ENCODE measurements at regions not wholly inside any gene's neighbourhood (a gene's known extent, or its start where the extent isn't known, plus 50 kb on each side); places are given as distances from the start of the nearest gene placed in this dataset.

DNA sequence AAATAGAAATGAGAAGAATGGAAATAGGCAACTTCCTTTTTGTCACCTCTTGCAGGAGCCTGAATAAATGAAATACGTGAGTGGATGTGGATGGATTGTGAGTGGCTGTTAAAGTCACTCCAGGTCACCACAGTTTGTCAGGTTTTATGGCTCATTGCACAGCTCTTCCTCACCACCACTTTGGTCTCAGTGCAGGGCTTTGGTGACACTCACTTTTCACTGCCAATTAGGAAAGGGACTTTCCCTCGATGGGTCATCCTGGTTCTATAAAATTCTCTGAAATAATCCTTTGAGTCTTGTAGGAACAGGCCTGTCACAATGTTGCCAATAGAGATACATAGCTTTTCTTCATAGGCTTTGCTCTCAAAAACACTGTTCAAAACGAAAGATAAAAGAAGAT, 172.4 kb upstream of the C11orf87 start:
- Mint-ChIP-seq H3K9me3 (no peaks in the 10 kb centered on the region), H3K36me3 (ENCODE audit: low read depth) (no peaks in the 10 kb centered on the region), H3K4me1 (ENCODE audit: low read depth) (no peaks in the 10 kb centered on the region), H3K27ac (no peak overlapping the region), H3K27me3 (ENCODE audit: low read depth) (no peaks in the 10 kb centered on the region), H3K4me3 (no peak overlapping the region)
- DNase-seq (ENCODE audit: low spot score), result no peak

DNA sequence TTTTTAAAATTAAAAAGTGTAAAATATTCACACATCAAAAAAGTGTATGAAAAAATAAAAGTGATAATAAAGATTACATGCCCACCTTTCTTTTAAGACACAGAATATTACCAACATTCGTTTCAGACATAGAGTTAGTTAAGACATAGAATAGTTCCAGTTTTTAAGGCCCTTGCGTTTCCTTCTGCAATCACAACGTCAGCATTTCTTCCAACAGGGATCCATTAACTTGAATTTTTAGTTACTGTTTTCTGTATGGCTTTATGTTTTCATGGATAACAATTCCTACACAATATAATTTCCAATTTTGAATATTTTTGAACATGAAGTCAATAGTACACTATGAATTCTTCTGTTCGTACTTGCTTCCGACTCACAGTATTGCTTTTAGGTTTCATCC, 170.8 kb upstream of the C11orf87 start:
- Mint-ChIP-seq H3K36me3 (ENCODE audit: low read depth) (no peaks in the 10 kb centered on the region), H3K9me3 (no peaks in the 10 kb centered on the region)

DNA sequence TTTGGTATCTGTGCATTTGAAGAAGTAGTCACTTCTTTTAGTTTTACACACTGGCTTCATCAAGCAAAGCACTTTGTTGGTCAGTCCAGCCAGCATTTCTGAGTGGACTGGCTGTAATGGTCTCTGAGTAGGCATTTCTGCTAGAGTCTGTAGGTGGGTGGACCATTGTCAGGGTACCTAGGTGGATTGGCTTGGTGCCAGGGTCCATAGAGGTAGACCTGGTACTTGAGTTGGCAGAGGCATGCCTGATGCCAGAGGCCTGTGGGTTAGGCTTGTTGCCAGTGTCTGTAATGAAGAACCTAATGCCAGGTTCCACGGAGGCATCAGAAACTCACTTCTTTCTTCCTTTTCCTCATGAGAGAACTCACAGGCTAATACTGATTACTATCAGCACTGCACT, 157.9 kb upstream of the C11orf87 start:
- Mint-ChIP-seq H3K9me3 (peaks cover 19% of the 10 kb centered on the region), H3K4me3 (no peak overlapping the region), H3K4me1 (ENCODE audit: low read depth) (no peaks in the 10 kb centered on the region), H3K27ac (no peak overlapping the region), H3K27me3 (ENCODE audit: low read depth) (no peaks in the 10 kb centered on the region), H3K36me3 (ENCODE audit: low read depth) (no peaks in the 10 kb centered on the region)
- no peak for DNase-seq (ENCODE audit: low spot score)

More for the DNA sequence above, 170.8 kb upstream of the C11orf87 start:
- no peaks in the 10 kb centered on the region for H3K27me3 Mint-ChIP-seq (ENCODE audit: low read depth)
- no peaks in the 10 kb centered on the region for H3K4me1 Mint-ChIP-seq (ENCODE audit: low read depth)
- no peak overlapping the region for H3K4me3 Mint-ChIP-seq
- DNase-seq (ENCODE audit: low spot score), result no peak
- no peak overlapping the region for H3K27ac Mint-ChIP-seq

DNA sequence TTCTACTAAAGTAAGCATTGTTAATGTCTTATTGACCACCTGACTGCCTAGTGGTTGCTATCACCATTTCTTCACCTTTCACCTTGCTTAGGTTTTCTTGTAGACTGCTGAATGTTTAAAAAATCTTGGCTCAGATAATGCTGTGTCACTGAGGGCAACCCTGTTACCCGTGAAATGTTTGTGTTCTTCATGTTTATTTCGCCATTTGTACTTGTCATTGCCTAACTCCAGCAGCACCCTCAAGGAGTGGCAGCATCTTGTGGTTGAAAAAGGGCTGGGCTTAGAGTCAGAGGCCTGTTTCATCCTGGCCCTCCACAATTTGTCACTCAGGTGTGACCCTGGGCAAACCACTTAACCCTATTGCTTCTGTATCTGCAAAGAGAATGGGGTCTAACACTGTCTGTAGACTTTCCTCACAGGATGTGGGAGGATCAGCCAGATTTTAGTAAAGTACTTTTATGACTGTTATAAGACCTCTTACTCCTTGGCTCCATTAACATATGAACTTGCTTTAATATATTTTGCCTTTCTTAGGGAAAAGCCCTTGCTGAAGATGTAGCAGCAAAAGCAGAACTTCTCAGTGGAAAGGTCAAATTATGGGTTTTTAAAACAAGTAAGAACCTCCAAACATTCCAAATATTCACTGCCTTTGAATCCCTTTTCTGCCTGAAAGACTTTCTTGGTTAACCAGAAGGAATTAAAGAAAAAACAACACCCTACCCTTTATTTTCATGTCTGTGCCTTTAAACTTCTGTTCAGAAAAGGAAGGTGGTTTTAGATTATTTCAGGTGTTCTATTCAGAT, 154.5 kb upstream of the C11orf87 start:
- Mint-ChIP-seq H3K4me1 (ENCODE audit: low read depth) (no peaks in the 10 kb centered on the region), H3K27me3 (ENCODE audit: low read depth) (no peaks in the 10 kb centered on the region), H3K4me3 (no peak overlapping the region), H3K9me3 (peaks cover 19% of the 10 kb centered on the region), H3K36me3 (ENCODE audit: low read depth) (no peaks in the 10 kb centered on the region), H3K27ac (no peak overlapping the region)
- no peak for DNase-seq (ENCODE audit: low spot score)

DNA sequence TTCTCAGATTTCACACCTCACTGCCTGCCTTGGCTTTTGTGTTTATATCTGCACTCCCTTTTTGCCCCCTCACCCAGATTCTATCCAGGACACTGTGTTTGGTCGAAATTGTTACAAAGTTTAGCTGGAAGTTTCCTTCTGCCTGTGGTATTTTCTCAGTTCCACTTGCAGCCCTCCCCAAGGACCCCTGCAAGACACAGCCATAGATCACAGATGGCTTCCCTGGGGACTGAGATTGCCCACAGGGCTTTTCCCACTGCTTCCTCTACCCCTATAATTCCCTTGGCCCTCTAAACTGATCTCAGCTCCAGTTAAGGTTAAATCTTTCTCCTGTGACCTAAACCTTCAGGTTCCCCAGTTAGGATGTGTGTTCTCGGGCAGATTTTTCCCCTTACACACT, 146.1 kb upstream of the C11orf87 start:
- no peak for DNase-seq (ENCODE audit: low spot score)

DNA sequence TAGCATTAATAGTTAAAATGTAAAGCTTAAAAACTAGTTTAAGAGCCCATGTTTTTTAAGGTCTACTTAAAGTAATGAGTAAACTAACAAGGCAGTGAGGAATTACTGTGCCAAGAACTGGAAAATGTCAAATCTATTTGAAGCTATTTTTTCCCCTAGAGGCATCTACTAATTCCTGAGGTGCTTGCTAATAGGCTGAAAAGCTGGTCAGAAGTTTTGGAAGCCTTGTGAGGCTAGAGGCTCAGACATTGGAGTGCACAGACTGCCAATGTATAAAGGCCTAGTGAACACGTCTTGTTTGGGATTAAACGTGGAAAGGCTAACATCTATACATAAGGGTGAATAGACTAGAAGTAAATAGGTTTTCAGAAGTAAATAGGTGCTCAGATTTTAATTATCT, 136.5 kb upstream of the C11orf87 start:
- Mint-ChIP-seq H3K4me1 (ENCODE audit: low read depth) (no peaks in the 10 kb centered on the region), H3K27me3 (ENCODE audit: low read depth) (no peaks in the 10 kb centered on the region), H3K4me3 (no peak overlapping the region), H3K9me3 (peaks cover 5% of the 10 kb centered on the region), H3K36me3 (ENCODE audit: low read depth) (no peaks in the 10 kb centered on the region), H3K27ac (no peak overlapping the region)
- DNase-seq (ENCODE audit: low spot score), result no peak

More for the DNA sequence above, 146.1 kb upstream of the C11orf87 start:
- Mint-ChIP-seq H3K4me3 (no peak overlapping the region), H3K4me1 (ENCODE audit: low read depth) (peaks cover 3% of the 10 kb centered on the region), H3K9me3 (peaks cover 21% of the 10 kb centered on the region), H3K27ac (no peak overlapping the region), H3K36me3 (ENCODE audit: low read depth) (no peaks in the 10 kb centered on the region), H3K27me3 (ENCODE audit: low read depth) (no peaks in the 10 kb centered on the region)

DNA sequence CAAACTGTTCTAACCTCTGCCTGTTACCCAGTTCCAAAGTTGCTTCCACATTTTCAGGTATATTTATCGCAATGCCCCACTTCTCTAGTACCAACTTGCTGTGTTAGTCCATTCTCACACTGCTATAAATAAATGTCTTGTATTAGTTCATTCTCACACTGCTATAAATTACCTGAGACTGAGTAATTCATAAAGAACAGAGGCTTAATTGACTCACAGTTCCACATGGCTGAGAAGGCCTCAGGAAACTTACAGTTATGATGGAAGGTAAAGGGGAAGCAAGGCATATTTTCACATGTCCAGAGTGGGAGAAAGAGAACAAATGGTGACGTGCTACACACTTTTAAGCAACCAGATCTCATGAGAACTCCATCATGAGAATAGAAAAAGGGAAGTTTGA, 130.4 kb upstream of the C11orf87 start:
- Mint-ChIP-seq H3K27ac (no peak overlapping the region), H3K4me3 (no peak overlapping the region), H3K4me1 (ENCODE audit: low read depth) (no peaks in the 10 kb centered on the region), H3K9me3 (peaks cover 3% of the 10 kb centered on the region), H3K27me3 (ENCODE audit: low read depth) (no peaks in the 10 kb centered on the region), H3K36me3 (ENCODE audit: low read depth) (no peaks in the 10 kb centered on the region)
- no peak for DNase-seq (ENCODE audit: low spot score)

DNA sequence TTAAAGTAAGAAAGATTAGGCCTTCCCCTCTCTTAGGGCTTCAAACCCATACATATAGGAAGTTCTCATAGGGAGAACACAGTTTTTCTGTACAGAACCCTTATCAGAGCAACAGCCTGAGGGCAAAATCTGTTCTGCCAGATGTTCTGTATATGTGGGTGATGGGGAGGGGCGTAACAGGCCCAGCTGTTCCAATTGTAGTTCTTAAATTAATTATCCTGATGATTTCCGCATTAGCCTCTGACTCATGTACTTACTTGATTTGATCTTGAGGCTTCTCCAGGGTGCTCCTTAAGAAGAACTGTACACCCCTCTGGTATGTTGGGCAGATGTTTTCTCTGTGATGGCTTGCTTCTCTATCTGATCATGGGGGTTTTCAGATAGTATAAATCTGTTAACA, 123.1 kb upstream of the C11orf87 start:
- Mint-ChIP-seq H3K4me1 (ENCODE audit: low read depth) (no peaks in the 10 kb centered on the region), H3K27ac (no peak overlapping the region), H3K36me3 (ENCODE audit: low read depth) (no peaks in the 10 kb centered on the region), H3K4me3 (no peak overlapping the region), H3K9me3 (no peaks in the 10 kb centered on the region), H3K27me3 (ENCODE audit: low read depth) (no peaks in the 10 kb centered on the region)
- no peak for DNase-seq (ENCODE audit: low spot score)

DNA sequence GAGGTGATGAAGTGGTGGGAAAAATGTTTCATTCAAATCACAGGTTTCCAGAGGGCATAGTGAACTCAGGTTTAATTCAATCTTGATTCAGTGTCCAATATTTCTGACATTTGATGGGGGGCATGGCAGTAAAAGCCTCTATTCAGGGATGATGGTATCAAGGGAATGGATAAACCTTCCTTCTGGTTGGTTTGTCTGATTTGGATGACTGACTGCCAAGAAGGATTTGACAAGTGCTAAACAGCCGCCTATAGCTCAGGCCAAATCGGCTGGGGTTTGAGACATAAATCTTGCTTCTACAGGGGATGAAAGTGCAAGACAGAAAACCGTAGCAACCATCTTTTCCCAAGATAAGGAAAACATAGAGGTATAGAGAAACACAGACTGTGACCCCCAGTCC, 121.8 kb upstream of the C11orf87 start:
- Mint-ChIP-seq H3K27ac (no peak overlapping the region), H3K27me3 (ENCODE audit: low read depth) (no peaks in the 10 kb centered on the region), H3K36me3 (ENCODE audit: low read depth) (no peaks in the 10 kb centered on the region), H3K9me3 (no peaks in the 10 kb centered on the region), H3K4me3 (no peak overlapping the region), H3K4me1 (ENCODE audit: low read depth) (no peaks in the 10 kb centered on the region)
- DNase-seq (ENCODE audit: low spot score), result no peak

DNA sequence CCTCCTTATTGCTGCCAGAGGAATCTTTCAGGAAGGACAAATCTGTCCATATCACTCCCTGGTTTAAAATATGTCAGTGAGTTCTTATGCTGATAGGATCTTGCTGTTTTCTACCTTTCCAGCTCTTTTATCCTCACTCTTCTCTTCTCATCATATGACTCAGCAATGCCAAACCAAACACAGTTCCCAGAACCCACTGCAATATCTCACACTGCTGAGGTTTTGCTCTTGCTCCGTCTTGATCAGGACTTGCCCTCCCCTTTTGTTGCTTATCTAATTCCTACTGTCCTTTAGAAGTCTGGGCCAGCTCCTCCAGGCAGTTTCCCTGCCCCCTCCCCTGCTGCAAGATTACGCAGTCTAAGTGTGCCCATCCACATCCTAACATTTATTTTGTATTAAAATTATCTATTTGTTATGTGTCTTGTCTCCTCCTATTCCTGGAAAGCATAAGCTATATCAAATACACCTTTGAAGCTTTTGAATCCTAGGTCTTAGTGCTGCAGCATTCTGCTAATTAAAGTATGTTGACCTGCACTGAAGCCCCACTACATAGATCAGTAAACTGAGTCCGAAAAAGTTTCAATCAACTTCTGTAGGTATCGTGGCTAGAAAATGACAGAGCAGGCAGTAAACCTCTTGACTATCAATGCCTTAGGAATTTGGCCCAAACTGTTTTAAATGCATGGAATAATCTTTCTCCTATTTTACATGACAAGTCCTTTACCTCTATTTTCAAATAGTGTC, 119.2 kb upstream of the C11orf87 start:
- no peaks in the 10 kb centered on the region for H3K9me3 Mint-ChIP-seq
- no peak overlapping the region for H3K4me3 Mint-ChIP-seq
- no peaks in the 10 kb centered on the region for H3K27me3 Mint-ChIP-seq (ENCODE audit: low read depth)
- no peak overlapping the region for H3K27ac Mint-ChIP-seq
- H3K4me1 Mint-ChIP-seq (ENCODE audit: low read depth), result no peaks in the 10 kb centered on the region
- H3K36me3 Mint-ChIP-seq (ENCODE audit: low read depth), result no peaks in the 10 kb centered on the region
- DNase-seq (ENCODE audit: low spot score), result no peak

DNA sequence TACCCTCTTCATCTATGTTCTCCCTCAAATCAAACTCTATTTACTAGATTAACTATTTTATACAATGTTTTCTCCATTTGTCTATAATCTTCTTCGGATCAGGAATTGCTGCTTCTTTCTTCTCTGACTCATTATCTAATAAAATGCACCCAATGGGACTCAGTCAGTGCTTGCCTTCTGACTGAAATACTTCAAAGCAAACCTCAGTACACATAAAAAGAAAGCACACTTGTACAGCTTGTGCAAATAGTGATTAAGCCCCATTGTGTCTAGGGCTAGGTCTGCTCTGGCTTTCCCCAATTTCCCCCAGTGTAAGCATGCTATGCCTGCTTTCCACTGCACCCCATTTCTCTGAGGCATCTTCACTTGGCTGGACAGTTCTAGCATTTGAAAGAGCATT, 118.6 kb upstream of the C11orf87 start:
- no peak for DNase-seq (ENCODE audit: low spot score)
- H3K4me1 Mint-ChIP-seq (ENCODE audit: low read depth), result no peaks in the 10 kb centered on the region
- no peak overlapping the region for H3K27ac Mint-ChIP-seq
- H3K4me3 Mint-ChIP-seq, result no peak overlapping the region
- H3K27me3 Mint-ChIP-seq (ENCODE audit: low read depth), result no peaks in the 10 kb centered on the region
- no peaks in the 10 kb centered on the region for H3K36me3 Mint-ChIP-seq (ENCODE audit: low read depth)
- no peaks in the 10 kb centered on the region for H3K9me3 Mint-ChIP-seq

DNA sequence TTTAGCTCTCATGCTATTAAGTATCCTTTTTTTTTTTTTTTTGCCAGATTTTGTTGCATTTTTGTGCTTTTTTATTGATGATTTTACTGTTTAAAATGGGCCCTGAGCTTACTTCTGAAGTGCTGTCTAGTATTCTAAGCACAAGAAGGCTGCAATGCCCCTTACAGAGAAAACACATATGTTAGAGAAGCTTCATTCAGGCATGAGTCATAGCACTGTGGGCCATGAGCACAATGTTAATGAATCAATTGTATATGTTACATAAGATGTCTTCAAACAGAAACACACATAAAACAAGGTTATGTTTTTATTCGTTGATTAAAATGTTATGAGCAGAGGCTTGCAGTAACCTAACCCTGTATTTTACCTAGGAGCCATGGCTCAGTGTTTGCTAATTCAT, 117.8 kb upstream of the C11orf87 start:
- H3K36me3 Mint-ChIP-seq (ENCODE audit: low read depth), result no peaks in the 10 kb centered on the region
- H3K9me3 Mint-ChIP-seq, result no peaks in the 10 kb centered on the region
- no peak overlapping the region for H3K4me3 Mint-ChIP-seq
- no peak for DNase-seq (ENCODE audit: low spot score)
- H3K27ac Mint-ChIP-seq, result no peak overlapping the region
- no peaks in the 10 kb centered on the region for H3K4me1 Mint-ChIP-seq (ENCODE audit: low read depth)
- no peaks in the 10 kb centered on the region for H3K27me3 Mint-ChIP-seq (ENCODE audit: low read depth)

DNA sequence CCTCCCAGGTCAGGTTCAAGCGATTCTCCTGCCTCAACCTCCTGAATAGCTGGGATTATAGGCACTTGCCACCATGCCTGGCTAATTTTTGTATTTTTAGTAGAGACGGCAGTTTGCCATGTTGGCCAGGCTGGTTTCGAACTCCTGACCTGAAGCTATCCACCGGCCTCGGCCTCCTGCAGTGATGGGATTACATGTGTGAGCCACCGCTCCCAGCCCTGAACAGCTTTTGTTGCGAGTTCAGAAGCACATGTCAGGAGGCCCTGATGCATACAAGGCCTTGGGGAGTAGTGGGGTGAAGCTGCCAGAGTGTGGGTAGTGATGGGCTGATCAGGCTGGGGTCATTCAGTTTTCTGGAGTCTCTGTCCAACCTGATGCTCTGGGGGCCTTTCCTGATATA, 117.0 kb upstream of the C11orf87 start:
- H3K4me1 Mint-ChIP-seq (ENCODE audit: low read depth), result no peaks in the 10 kb centered on the region
- no peaks in the 10 kb centered on the region for H3K9me3 Mint-ChIP-seq
- no peak overlapping the region for H3K4me3 Mint-ChIP-seq
- no peaks in the 10 kb centered on the region for H3K27me3 Mint-ChIP-seq (ENCODE audit: low read depth)
- no peak for DNase-seq (ENCODE audit: low spot score)
- no peaks in the 10 kb centered on the region for H3K36me3 Mint-ChIP-seq (ENCODE audit: low read depth)
- no peak overlapping the region for H3K27ac Mint-ChIP-seq

DNA sequence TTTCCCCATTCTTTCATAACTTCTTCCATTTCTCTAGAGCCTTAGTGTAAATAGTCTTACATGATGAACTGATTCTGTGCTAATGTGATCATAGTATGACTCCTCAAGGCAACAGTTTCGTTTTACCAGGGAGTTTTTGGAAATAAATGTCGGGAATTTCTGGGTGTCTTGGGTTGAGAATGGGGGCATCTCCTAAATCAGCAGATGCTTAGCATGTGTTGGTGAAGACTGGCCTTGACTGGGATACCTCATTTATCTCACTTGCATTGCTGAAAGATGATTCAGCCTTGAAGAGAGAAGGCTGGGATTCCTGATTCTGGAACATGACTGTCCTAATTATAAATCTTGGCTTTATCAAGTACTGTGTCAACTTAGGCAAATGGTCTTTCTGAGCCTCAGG, 115.7 kb upstream of the C11orf87 start:
- DNase-seq (ENCODE audit: low spot score), result no peak
- Mint-ChIP-seq H3K4me1 (ENCODE audit: low read depth) (no peaks in the 10 kb centered on the region), H3K9me3 (no peaks in the 10 kb centered on the region), H3K4me3 (no peak overlapping the region), H3K27ac (no peak overlapping the region), H3K36me3 (ENCODE audit: low read depth) (no peaks in the 10 kb centered on the region), H3K27me3 (ENCODE audit: low read depth) (no peaks in the 10 kb centered on the region)
